Muscle of arm (tissue), 1 donor: ENCODE measurements at regions not wholly inside any gene's neighbourhood (a gene's known extent, or its start where the extent isn't known, plus 50 kb on each side); places are given as distances from the start of the nearest gene placed in this dataset.

Experiments used
- DNase-seq: peaks from one replicate; pipeline ENCODE4 v3.0.0-alpha.2; 2013

- no peak for DNase-seq
Observed at GRCh38 chr2:128552141-128552805, 233.6 kb upstream of the HS6ST1 start.

GRCh38 chr2:128552806-128553551, 234.3 kb upstream of the HS6ST1 start:
- DNase-seq, result no peak

- DNase-seq, result no peak
Observed at GRCh38 chr2:128554151-128554769, 235.6 kb upstream of the HS6ST1 start.

GRCh38 chr2:128555433-128555832, 236.8 kb upstream of the HS6ST1 start:
- no peak for DNase-seq

GRCh38 chr2:128556089-128556488, 237.4 kb upstream of the HS6ST1 start:
- no peak for DNase-seq

GRCh38 chr2:128556633-128557032, 238.0 kb upstream of the HS6ST1 start:
- DNase-seq, result no peak

GRCh38 chr2:128557069-128557468, 238.4 kb upstream of the HS6ST1 start:
- no peak for DNase-seq

- DNase-seq, result no peak
Observed at GRCh38 chr2:128557831-128558241, 239.2 kb upstream of the HS6ST1 start.

GRCh38 chr2:128558441-128558840, 239.8 kb upstream of the HS6ST1 start:
- DNase-seq, result no peak

GRCh38 chr2:128558895-128559532, 240.3 kb upstream of the HS6ST1 start:
- no peak for DNase-seq

- no peak for DNase-seq
Observed at GRCh38 chr2:128559533-128560515, 241.2 kb upstream of the HS6ST1 start.

GRCh38 chr2:128560718-128561117, 242.1 kb upstream of the HS6ST1 start:
- DNase-seq, result no peak

- peak; percentile 33 for DNase-seq
Observed at GRCh38 chr2:128562471-128563347, 244.0 kb upstream of the HS6ST1 start.

GRCh38 chr2:128563348-128563687, 244.7 kb upstream of the HS6ST1 start:
- DNase-seq, result peak; percentile 88

GRCh38 chr2:128564131-128564530, 245.5 kb upstream of the HS6ST1 start:
- no peak for DNase-seq

- DNase-seq, result no peak
Observed at GRCh38 chr2:128564551-128564950, 245.9 kb upstream of the HS6ST1 start.

- no peak for DNase-seq
Observed at GRCh38 chr2:128565441-128565840, 246.8 kb upstream of the HS6ST1 start.

GRCh38 chr2:128566671-128567070, 248.0 kb upstream of the HS6ST1 start:
- no peak for DNase-seq

- DNase-seq, result no peak
Observed at GRCh38 chr2:128568106-128568505, 249.4 kb upstream of the HS6ST1 start.

- no peak for DNase-seq
Observed at GRCh38 chr2:128573116-128573515, 254.4 kb upstream of the HS6ST1 start.
